Fibroblast of villous mesenchyme (primary cell): ENCODE measurements at regions not wholly inside any gene's neighbourhood (a gene's known extent, or its start where the extent isn't known, plus 50 kb on each side); places are given as distances from the start of the nearest gene placed in this dataset.

ENCODE experiments used
- DNase-seq: peaks from one replicate; pipeline ENCODE4 v3.0.0-alpha.2; 2010; ENCODE audit warnings: low read depth
- H3K4me3 ChIP-seq: 2 replicates; pipeline ENCODE4 v1.5.1; 2011; ENCODE audit warnings: low read depth, mild to moderate bottlenecking, low read length
- TF ChIP-seq, protein P1 (sequence below): IDR thresholded peaks from 2 replicates; pipeline ENCODE4 v1.5.1; 2012; ENCODE audit warnings: low read depth, mild to moderate bottlenecking, low read length; ENCODE audit not compliant: insufficient read depth

DNA sequence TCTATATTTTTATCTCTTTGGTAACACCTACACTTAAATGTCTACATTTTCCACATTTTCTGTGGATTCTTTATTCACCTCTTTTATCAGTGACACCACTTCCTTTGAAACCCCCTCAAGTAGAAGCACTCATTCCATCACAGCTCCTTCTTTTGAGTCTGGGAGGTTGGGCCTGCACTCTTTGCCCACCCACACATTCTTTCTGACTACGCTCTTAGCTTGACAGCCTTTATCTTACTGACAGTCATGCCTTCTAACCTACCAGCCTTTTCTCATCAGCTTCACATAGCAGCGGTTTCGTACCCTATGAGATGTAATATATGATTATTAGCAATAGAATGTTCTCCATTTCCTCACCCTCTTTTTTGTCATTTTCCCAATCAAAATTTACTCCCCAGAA, 151.9 kb downstream of the TNFSF18 start:
- DNase-seq: no peak
- no peak overlapping the region for H3K4me3 ChIP-seq
- TF ChIP-seq, protein P1, sequence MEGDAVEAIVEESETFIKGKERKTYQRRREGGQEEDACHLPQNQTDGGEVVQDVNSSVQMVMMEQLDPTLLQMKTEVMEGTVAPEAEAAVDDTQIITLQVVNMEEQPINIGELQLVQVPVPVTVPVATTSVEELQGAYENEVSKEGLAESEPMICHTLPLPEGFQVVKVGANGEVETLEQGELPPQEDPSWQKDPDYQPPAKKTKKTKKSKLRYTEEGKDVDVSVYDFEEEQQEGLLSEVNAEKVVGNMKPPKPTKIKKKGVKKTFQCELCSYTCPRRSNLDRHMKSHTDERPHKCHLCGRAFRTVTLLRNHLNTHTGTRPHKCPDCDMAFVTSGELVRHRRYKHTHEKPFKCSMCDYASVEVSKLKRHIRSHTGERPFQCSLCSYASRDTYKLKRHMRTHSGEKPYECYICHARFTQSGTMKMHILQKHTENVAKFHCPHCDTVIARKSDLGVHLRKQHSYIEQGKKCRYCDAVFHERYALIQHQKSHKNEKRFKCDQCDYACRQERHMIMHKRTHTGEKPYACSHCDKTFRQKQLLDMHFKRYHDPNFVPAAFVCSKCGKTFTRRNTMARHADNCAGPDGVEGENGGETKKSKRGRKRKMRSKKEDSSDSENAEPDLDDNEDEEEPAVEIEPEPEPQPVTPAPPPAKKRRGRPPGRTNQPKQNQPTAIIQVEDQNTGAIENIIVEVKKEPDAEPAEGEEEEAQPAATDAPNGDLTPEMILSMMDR: no peak

DNA sequence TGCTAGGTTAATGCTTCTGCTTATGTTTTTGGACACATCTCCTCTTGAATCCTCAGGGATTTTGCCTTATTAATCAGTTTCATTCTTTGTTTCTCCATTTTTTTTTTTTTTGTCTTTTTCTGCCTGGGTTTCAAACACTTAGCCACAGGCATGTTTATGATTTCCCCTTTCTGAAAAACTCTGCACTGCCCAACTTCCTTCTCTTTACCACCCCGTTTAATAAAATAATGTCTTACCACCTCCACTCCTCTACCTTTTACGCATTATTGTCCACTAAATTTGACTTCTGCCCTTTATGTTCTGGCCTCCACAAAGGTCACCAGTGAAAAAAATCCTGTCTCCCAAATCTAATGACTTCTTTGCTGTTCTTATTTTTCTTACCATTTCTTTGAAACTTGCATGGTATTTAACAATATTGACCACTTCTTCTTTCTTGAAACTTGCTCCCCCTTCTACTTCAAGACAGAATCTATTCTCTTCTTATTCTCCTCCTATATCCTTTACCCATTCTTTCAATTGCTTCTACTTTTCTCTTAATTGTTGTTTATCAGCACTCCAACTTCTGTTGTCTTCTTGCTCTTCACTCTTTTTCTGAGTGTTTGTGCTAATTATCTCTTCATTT, 150.3 kb downstream of the TNFSF18 start:
- H3K4me3 ChIP-seq: no peak overlapping the region
- TF ChIP-seq, protein P1: no peak
- DNase-seq: no peak

DNA sequence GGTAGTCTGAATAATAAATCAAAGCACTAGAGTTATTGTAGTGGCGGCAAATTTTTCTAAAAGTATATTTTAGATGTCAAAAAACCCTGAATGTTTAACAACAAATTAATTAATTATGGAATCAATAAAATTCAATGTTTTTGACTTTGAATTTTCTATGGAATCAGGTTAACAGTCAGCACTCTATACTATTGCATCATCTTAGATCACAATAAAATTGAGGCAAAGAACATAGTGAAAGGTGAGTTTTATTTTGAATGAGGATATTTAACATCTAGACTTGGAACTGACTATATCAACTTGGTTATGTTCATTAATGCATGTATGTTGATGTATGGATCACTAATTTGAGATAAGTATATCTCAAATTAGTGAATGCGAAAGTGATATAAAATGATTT, 148.5 kb downstream of the TNFSF18 start:
- TF ChIP-seq, protein P1: no peak
- H3K4me3 ChIP-seq: no peak overlapping the region
- DNase-seq: no peak

DNA sequence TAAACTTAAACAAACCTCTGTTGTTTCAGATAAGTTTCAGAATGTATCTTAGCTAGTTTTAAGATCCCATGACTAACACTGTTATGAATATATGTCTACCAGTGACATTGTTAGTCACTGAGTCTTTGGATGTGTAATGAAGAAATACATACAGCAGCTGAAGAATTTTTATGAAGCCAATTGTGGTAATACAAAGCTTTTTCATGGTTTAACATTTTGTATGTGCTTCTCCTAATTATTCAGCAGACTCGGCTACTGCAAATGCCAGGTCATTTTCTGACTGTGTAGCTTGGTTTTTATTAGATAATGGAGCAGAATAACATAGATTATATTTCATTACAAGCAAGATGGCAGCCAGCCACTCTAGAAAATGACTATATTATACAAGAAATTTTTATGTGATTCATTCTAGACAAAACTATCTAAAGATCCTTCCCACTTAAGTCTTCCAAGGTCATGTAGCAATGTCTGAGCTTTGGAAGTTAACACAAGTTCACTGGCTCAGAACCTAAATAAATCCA, 147.8 kb downstream of the TNFSF18 start:
- no peak overlapping the region for H3K4me3 ChIP-seq
- DNase-seq: peak; percentile 77
- TF ChIP-seq, protein P1: no peak

DNA sequence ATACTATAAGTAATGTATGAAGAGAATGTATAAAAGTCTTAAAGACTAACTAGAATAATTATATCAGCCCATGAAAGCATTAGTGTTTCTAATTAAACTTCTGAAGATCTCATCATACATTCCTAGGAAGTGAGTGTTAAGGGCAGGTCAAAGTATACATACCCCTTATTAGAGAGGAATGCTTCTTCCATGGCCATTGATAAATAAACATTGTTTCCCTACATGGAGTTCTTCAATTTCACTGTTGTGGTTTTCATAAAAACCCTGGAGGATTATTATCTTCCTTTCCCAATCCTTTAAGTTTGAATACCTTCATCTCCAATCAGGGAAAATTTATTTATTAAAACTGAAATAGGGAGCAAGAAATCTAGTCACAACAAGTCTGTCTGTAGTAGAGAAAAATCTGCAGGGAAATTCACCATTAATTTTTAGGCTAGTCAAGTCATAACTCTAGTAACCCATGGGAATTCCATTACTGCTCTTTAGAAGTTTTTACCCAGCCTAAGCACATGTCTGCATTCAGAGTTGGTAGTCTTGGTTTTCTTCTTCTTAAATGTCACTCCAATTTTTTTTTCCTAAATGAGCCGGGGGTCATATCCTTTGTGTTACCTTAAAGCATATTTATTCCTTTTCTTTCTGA, 147.0 kb downstream of the TNFSF18 start:
- no peak overlapping the region for H3K4me3 ChIP-seq
- TF ChIP-seq, protein P1: no peak
- peak; percentile 69 for DNase-seq

DNA sequence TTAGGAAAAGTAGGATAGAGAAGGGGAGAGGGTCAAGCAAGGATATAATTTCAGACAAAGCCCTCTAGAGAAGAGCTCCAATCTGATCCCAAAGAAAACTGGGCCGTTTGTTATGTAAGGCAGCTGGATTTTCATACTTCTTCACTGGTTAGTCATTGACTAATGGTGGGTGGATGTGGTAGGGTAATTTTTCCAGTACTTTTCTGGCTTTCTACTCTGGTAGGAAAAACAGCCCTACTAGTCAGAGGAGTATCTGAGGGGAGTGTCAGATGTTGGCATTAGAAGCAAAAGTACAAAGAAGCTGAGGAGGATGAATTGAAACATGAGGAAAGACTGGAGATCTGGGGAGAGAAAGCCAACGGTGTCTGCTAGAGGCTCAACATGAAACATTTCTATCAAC, 145.3 kb downstream of the TNFSF18 start:
- no peak overlapping the region for H3K4me3 ChIP-seq
- no peak for DNase-seq
- TF ChIP-seq, protein P1: no peak
